Skeletal muscle cell (primary cell): ENCODE measurements at regions not wholly inside any gene's neighbourhood (a gene's known extent, or its start where the extent isn't known, plus 50 kb on each side); places are given as distances from the start of the nearest gene placed in this dataset.
"Not testable (repeated sequence)": the region's sequence is repeated elsewhere in the genome, so short reads cannot be mapped to it uniquely, and the experiment has no call there.

Source experiments
- DNase-seq: peaks from one replicate; pipeline ENCODE4 v3.0.0-alpha.2; 2010; ENCODE audit warnings: low read depth
- H3K4me3 ChIP-seq: 2 replicates; pipeline ENCODE4 v1.5.1; 2011; ENCODE audit warnings: low read depth, mild to moderate bottlenecking, control low read depth, low read length, moderate library complexity

- no peak overlapping the region for H3K4me3 ChIP-seq
- no peak for DNase-seq
Measured at GRCh38 chr20:47970282-47970903, 185.1 kb upstream of the SULF2 start.

- H3K4me3 ChIP-seq: no peak overlapping the region
- DNase-seq: no peak
Measured at GRCh38 chr20:47969426-47969825, 184.1 kb upstream of the SULF2 start.

- DNase-seq: no peak
- H3K4me3 ChIP-seq: no peak overlapping the region
Measured at GRCh38 chr20:47968541-47969310, 183.4 kb upstream of the SULF2 start.

GRCh38 chr20:47964149-47964548 is 178.9 kb upstream of the SULF2 start:
- DNase-seq: no peak
- no peak overlapping the region for H3K4me3 ChIP-seq

- DNase-seq: no peak
- no peak overlapping the region for H3K4me3 ChIP-seq
Measured at GRCh38 chr20:47963022-47963421, 177.7 kb upstream of the SULF2 start.

- no peak overlapping the region for H3K4me3 ChIP-seq
- no peak for DNase-seq
Measured at GRCh38 chr20:47962286-47962963, 177.1 kb upstream of the SULF2 start.

- no peak overlapping the region for H3K4me3 ChIP-seq
- no peak for DNase-seq
Measured at GRCh38 chr20:47960769-47961541, 175.7 kb upstream of the SULF2 start.

- H3K4me3 ChIP-seq: no peak overlapping the region
- no peak for DNase-seq
Measured at GRCh38 chr20:47960277-47960676, 175.0 kb upstream of the SULF2 start.

GRCh38 chr20:47957989-47958801 is 172.9 kb upstream of the SULF2 start:
- H3K4me3 ChIP-seq, DNase-seq: not testable (repeated sequence)

- no peak for DNase-seq
- no peak overlapping the region for H3K4me3 ChIP-seq
Measured at GRCh38 chr20:47957135-47957534, 171.9 kb upstream of the SULF2 start.

GRCh38 chr20:47956268-47956995 is 171.2 kb upstream of the SULF2 start:
- H3K4me3 ChIP-seq: no peak overlapping the region
- DNase-seq: peak; percentile 8

GRCh38 chr20:47953471-47953870 is 168.2 kb upstream of the SULF2 start:
- DNase-seq: no peak
- no peak overlapping the region for H3K4me3 ChIP-seq

GRCh38 chr20:47952023-47952564 is 166.8 kb upstream of the SULF2 start:
- H3K4me3 ChIP-seq: no peak overlapping the region
- DNase-seq: no peak

- no peak for DNase-seq
- no peak overlapping the region for H3K4me3 ChIP-seq
Measured at GRCh38 chr20:47951521-47951971, 166.3 kb upstream of the SULF2 start.

- no peak for DNase-seq
- H3K4me3 ChIP-seq: no peak overlapping the region
Measured at GRCh38 chr20:47950913-47951283, 165.6 kb upstream of the SULF2 start.

GRCh38 chr20:47950124-47950912 is 165.0 kb upstream of the SULF2 start:
- DNase-seq: no peak

GRCh38 chr20:47949230-47949629 is 163.9 kb upstream of the SULF2 start:
- DNase-seq: no peak
- no peak overlapping the region for H3K4me3 ChIP-seq

More at GRCh38 chr20:47950124-47950912, 165.0 kb upstream of the SULF2 start:
- no peak overlapping the region for H3K4me3 ChIP-seq
